Upper lobe of left lung (tissue), 4 donors: ENCODE measurements at regions not wholly inside any gene's neighbourhood (a gene's known extent, or its start where the extent isn't known, plus 50 kb on each side); places are given as distances from the start of the nearest gene placed in this dataset.

Experiments
- CTCF ChIP-seq, 6 experiments: fragments of 450-650 bp in 4 of 6; fragments of 200-600 bp in 2 of 6; sonication (generic) in 2 of 6; IDR thresholded peaks; one replicate each; pipeline ENCODE4 v1.5.1; 2016 to 2019; ENCODE audit warnings: antibody characterized with exemption in 6 of 6
- EP300 ChIP-seq, 4 donors: sonication (generic); formaldehyde crosslinking; IDR thresholded peaks; one replicate each; pipeline ENCODE4 v1.5.1; 2017; ENCODE audit warnings: antibody characterized with exemption in 4 of 4, control low read depth in 2 of 4
- POLR2A ChIP-seq, 4 donors: fragments of 450-650 bp; IDR thresholded peaks; one replicate each; pipeline ENCODE4 v1.5.1; 2016 to 2017; ENCODE audit warnings: antibody characterized with exemption in 4 of 4, mild to moderate bottlenecking in 2 of 4
- POLR2AphosphoS5 ChIP-seq, 2 donors: sonication (generic); formaldehyde crosslinking; IDR thresholded peaks; one replicate each; pipeline ENCODE4 v1.5.1; 2017; ENCODE audit warnings: antibody characterized with exemption in 2 of 2

GRCh38 chr2:147600223-147600622, 244.6 kb upstream of the ACVR2A start:
- no peak for TF ChIP-seq CTCF (IDR thresholded peaks at IDR 0.05)
- no peak for TF ChIP-seq POLR2A (IDR thresholded peaks at IDR 0.05)
- no peak for TF ChIP-seq POLR2AphosphoS5 (IDR thresholded peaks at IDR 0.05)
- no peak for TF ChIP-seq EP300 (IDR thresholded peaks at IDR 0.05)
